GM18951 (cell line): ENCODE measurements at regions not wholly inside any gene's neighbourhood (a gene's known extent, or its start where the extent isn't known, plus 50 kb on each side); places are given as distances from the start of the nearest gene placed in this dataset.
"Not testable (repeated sequence)": the region's sequence is repeated elsewhere in the genome, so short reads cannot be mapped to it uniquely, and the experiment has no call there.

Source experiments
- POLR2A ChIP-seq: IDR thresholded peaks from 4 replicates; pipeline ENCODE4 v1.6.1; 2011; ENCODE audit warnings: mild to moderate bottlenecking; ENCODE audit not compliant: insufficient read length, insufficient read depth; ENCODE audit errors: extremely low read depth
- in situ Hi-C: fragments of 300-500 bp; cut with MboI; formaldehyde crosslinking; loops from one replicate; pipeline ENCODE4 v1.12.0; 2022; ENCODE audit warnings: low sequenced_read_pairs, mixed read lengths, inconsistent platforms; ENCODE audit not compliant: unreplicated experiment

- in situ Hi-C loops = no loop called here
- TF ChIP-seq POLR2A = no peak
Measured at GRCh38 chr10:120791316-120791715, 59.8 kb upstream of the WDR11 start.

- in situ Hi-C loops = no loop called here
- TF ChIP-seq POLR2A = no peak
Measured at GRCh38 chr10:120793088-120793487, 58.1 kb upstream of the WDR11 start.

GRCh38 chr10:120794390-120794789 lies 56.8 kb upstream of the WDR11 start:
- no peak for TF ChIP-seq POLR2A
- in situ Hi-C loops = no loop called here

- in situ Hi-C loops = not testable (repeated sequence)
Measured at GRCh38 chr10:120798276-120798675, 52.9 kb upstream of the WDR11 start.

- in situ Hi-C loops = no loop called here
- no peak for TF ChIP-seq POLR2A
Measured at GRCh38 chr10:120799849-120800248, 51.3 kb upstream of the WDR11 start.

- TF ChIP-seq POLR2A = no peak
- in situ Hi-C loops = no loop called here
Measured at GRCh38 chr10:120800528-120801323, 50.4 kb upstream of the WDR11 start.
